Activated naive CD4-positive, alpha-beta T cell treated with anti-CD3 and anti-CD28 coated beads, Interleukin-2, amount 50 U/mL, for 24 hours (primary cell): ENCODE measurements at regions not wholly inside any gene's neighbourhood (a gene's known extent, or its start where the extent isn't known, plus 50 kb on each side); places are given as distances from the start of the nearest gene placed in this dataset.

ENCODE experiments used
- H3K27ac Mint-ChIP-seq: one replicate; pipeline ENCODE4 v1.8.0; 2021; ENCODE audit warnings: mild to moderate bottlenecking, mixed read lengths
- H3K27me3 Mint-ChIP-seq: one replicate; pipeline ENCODE4 v1.8.0; 2021; ENCODE audit warnings: mixed read lengths
- H3K36me3 Mint-ChIP-seq: one replicate; pipeline ENCODE4 v1.8.0; 2021; ENCODE audit warnings: mixed read lengths
- H3K4me1 Mint-ChIP-seq: one replicate; pipeline ENCODE4 v1.8.0; 2021; ENCODE audit warnings: mixed read lengths
- H3K4me3 Mint-ChIP-seq: one replicate; pipeline ENCODE4 v1.8.0; 2021; ENCODE audit warnings: mild to moderate bottlenecking, mixed read lengths
- H3K9me3 Mint-ChIP-seq: one replicate; pipeline ENCODE4 v1.8.0; 2021; ENCODE audit warnings: mixed read lengths

GRCh38 chr5:29380029-29380428, 1813.5 kb upstream of the CDH6 start:
- Mint-ChIP-seq H3K4me1 (no peaks in the 10 kb centered on the region), H3K27ac (no peak overlapping the region), H3K36me3 (no peaks in the 10 kb centered on the region), H3K27me3 (no peaks in the 10 kb centered on the region), H3K9me3 (no peaks in the 10 kb centered on the region), H3K4me3 (no peak overlapping the region)

GRCh38 chr5:29379619-29380018, 1813.9 kb upstream of the CDH6 start:
- Mint-ChIP-seq H3K4me3 (no peak overlapping the region), H3K27me3 (no peaks in the 10 kb centered on the region), H3K9me3 (no peaks in the 10 kb centered on the region), H3K27ac (no peak overlapping the region), H3K36me3 (no peaks in the 10 kb centered on the region), H3K4me1 (no peaks in the 10 kb centered on the region)

GRCh38 chr5:29378104-29378503, 1815.4 kb upstream of the CDH6 start:
- no peak overlapping the region for H3K27ac Mint-ChIP-seq
- no peaks in the 10 kb centered on the region for H3K9me3 Mint-ChIP-seq
- H3K4me3 Mint-ChIP-seq = no peak overlapping the region
- no peaks in the 10 kb centered on the region for H3K27me3 Mint-ChIP-seq
- no peaks in the 10 kb centered on the region for H3K36me3 Mint-ChIP-seq
- H3K4me1 Mint-ChIP-seq = no peaks in the 10 kb centered on the region

- H3K27me3 Mint-ChIP-seq = no peaks in the 10 kb centered on the region
- H3K4me3 Mint-ChIP-seq = no peak overlapping the region
- no peak overlapping the region for H3K27ac Mint-ChIP-seq
- H3K4me1 Mint-ChIP-seq = no peaks in the 10 kb centered on the region
- no peaks in the 10 kb centered on the region for H3K36me3 Mint-ChIP-seq
- H3K9me3 Mint-ChIP-seq = peaks cover 21% of the 10 kb centered on the region
Observed at GRCh38 chr5:29370248-29370647, 1823.2 kb upstream of the CDH6 start.

GRCh38 chr5:29367176-29367833, 1826.2 kb upstream of the CDH6 start:
- H3K27me3 Mint-ChIP-seq = no peaks in the 10 kb centered on the region
- H3K9me3 Mint-ChIP-seq = peaks cover 34% of the 10 kb centered on the region
- no peak overlapping the region for H3K4me3 Mint-ChIP-seq
- no peak overlapping the region for H3K27ac Mint-ChIP-seq
- H3K4me1 Mint-ChIP-seq = no peaks in the 10 kb centered on the region
- H3K36me3 Mint-ChIP-seq = no peaks in the 10 kb centered on the region

GRCh38 chr5:29351170-29351569, 1842.3 kb upstream of the CDH6 start:
- Mint-ChIP-seq H3K27me3 (no peaks in the 10 kb centered on the region), H3K4me3 (no peak overlapping the region), H3K4me1 (no peaks in the 10 kb centered on the region), H3K27ac (no peak overlapping the region), H3K36me3 (no peaks in the 10 kb centered on the region), H3K9me3 (no peaks in the 10 kb centered on the region)

GRCh38 chr5:29337030-29337429, 1856.5 kb upstream of the CDH6 start:
- Mint-ChIP-seq H3K36me3 (no peaks in the 10 kb centered on the region), H3K4me3 (no peak overlapping the region), H3K9me3 (peaks cover 5% of the 10 kb centered on the region), H3K27me3 (no peaks in the 10 kb centered on the region), H3K4me1 (no peaks in the 10 kb centered on the region), H3K27ac (no peak overlapping the region)

GRCh38 chr5:29321591-29321990, 1871.9 kb upstream of the CDH6 start:
- no peaks in the 10 kb centered on the region for H3K4me1 Mint-ChIP-seq
- H3K27ac Mint-ChIP-seq = no peak overlapping the region
- H3K9me3 Mint-ChIP-seq = peaks cover 4% of the 10 kb centered on the region
- no peak overlapping the region for H3K4me3 Mint-ChIP-seq
- H3K36me3 Mint-ChIP-seq = no peaks in the 10 kb centered on the region
- no peaks in the 10 kb centered on the region for H3K27me3 Mint-ChIP-seq

GRCh38 chr5:29309359-29309758, 1884.1 kb upstream of the CDH6 start:
- Mint-ChIP-seq H3K27ac (no peak overlapping the region), H3K4me3 (no peak overlapping the region), H3K4me1 (no peaks in the 10 kb centered on the region), H3K9me3 (peaks cover 16% of the 10 kb centered on the region), H3K27me3 (no peaks in the 10 kb centered on the region), H3K36me3 (no peaks in the 10 kb centered on the region)

- Mint-ChIP-seq H3K27me3 (no peaks in the 10 kb centered on the region), H3K9me3 (peaks cover 16% of the 10 kb centered on the region), H3K27ac (no peak overlapping the region), H3K4me1 (no peaks in the 10 kb centered on the region), H3K4me3 (no peak overlapping the region), H3K36me3 (no peaks in the 10 kb centered on the region)
Observed at GRCh38 chr5:29307478-29307877, 1886.0 kb upstream of the CDH6 start.

GRCh38 chr5:29304545-29304944, 1888.9 kb upstream of the CDH6 start:
- Mint-ChIP-seq H3K4me3 (no peak overlapping the region), H3K36me3 (no peaks in the 10 kb centered on the region), H3K9me3 (peaks cover 14% of the 10 kb centered on the region), H3K27ac (no peak overlapping the region), H3K27me3 (no peaks in the 10 kb centered on the region), H3K4me1 (no peaks in the 10 kb centered on the region)

GRCh38 chr5:29296548-29296947, 1896.9 kb upstream of the CDH6 start:
- no peaks in the 10 kb centered on the region for H3K27me3 Mint-ChIP-seq
- no peak overlapping the region for H3K27ac Mint-ChIP-seq
- H3K9me3 Mint-ChIP-seq = peaks cover 18% of the 10 kb centered on the region
- H3K4me1 Mint-ChIP-seq = no peaks in the 10 kb centered on the region
- H3K36me3 Mint-ChIP-seq = no peaks in the 10 kb centered on the region
- H3K4me3 Mint-ChIP-seq = no peak overlapping the region

GRCh38 chr5:29277642-29278041, 1915.8 kb upstream of the CDH6 start:
- Mint-ChIP-seq H3K36me3 (no peaks in the 10 kb centered on the region), H3K4me3 (no peak overlapping the region), H3K9me3 (peaks cover 8% of the 10 kb centered on the region), H3K27ac (no peak overlapping the region), H3K27me3 (no peaks in the 10 kb centered on the region), H3K4me1 (no peaks in the 10 kb centered on the region)

GRCh38 chr5:29276371-29276770, 1917.1 kb upstream of the CDH6 start:
- H3K4me1 Mint-ChIP-seq = no peaks in the 10 kb centered on the region
- no peaks in the 10 kb centered on the region for H3K27me3 Mint-ChIP-seq
- H3K36me3 Mint-ChIP-seq = no peaks in the 10 kb centered on the region
- H3K4me3 Mint-ChIP-seq = no peak overlapping the region
- peaks cover 6% of the 10 kb centered on the region for H3K9me3 Mint-ChIP-seq
- H3K27ac Mint-ChIP-seq = no peak overlapping the region

- H3K4me3 Mint-ChIP-seq = no peak overlapping the region
- H3K27me3 Mint-ChIP-seq = no peaks in the 10 kb centered on the region
- H3K9me3 Mint-ChIP-seq = no peaks in the 10 kb centered on the region
- no peaks in the 10 kb centered on the region for H3K4me1 Mint-ChIP-seq
- no peaks in the 10 kb centered on the region for H3K36me3 Mint-ChIP-seq
- H3K27ac Mint-ChIP-seq = no peak overlapping the region
Observed at GRCh38 chr5:29263915-29264351, 1929.6 kb upstream of the CDH6 start.

- Mint-ChIP-seq H3K27me3 (no peaks in the 10 kb centered on the region), H3K27ac (no peak overlapping the region), H3K4me1 (no peaks in the 10 kb centered on the region), H3K4me3 (no peak overlapping the region), H3K9me3 (no peaks in the 10 kb centered on the region), H3K36me3 (no peaks in the 10 kb centered on the region)
Observed at GRCh38 chr5:29262339-29263123, 1931.0 kb upstream of the CDH6 start.
